ENCODE measurements at regions not wholly inside any gene's neighbourhood (a gene's known extent, or its start where the extent isn't known, plus 50 kb on each side); places are given as distances from the start of the nearest gene placed in this dataset.

DNA sequence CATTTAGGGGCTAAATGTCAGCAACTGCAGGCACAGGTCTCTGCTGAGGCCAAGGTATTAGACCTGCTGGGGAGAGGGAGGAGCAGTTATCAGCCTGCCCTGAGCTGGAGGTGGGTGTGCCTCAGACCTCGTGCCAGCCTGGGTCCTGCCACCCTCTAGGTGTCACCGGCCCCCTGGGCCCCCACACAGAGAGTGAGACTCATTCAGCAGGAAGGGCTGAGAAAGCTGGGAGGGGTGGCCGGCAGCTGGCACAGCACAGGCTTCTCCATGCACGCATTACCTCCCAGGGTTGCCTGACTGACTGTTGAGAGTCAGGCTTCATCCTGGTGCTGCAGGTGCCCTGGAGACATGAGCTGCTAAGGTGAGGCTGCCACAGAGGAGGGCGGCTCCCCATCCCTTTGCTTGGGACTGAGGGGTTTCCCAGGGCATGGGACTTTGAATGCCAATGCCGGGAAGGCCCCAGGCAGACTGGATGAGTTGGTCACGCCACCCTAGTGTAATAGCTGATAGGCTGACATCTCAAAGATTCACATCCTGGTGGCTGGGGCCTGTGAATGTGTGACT is 75.3 kb upstream of the C14orf180 start:
- no peak overlapping the region for H3K4me3 ChIP-seq (ENCODE audit: low read depth, low read length)
- TF ChIP-seq, protein P1, sequence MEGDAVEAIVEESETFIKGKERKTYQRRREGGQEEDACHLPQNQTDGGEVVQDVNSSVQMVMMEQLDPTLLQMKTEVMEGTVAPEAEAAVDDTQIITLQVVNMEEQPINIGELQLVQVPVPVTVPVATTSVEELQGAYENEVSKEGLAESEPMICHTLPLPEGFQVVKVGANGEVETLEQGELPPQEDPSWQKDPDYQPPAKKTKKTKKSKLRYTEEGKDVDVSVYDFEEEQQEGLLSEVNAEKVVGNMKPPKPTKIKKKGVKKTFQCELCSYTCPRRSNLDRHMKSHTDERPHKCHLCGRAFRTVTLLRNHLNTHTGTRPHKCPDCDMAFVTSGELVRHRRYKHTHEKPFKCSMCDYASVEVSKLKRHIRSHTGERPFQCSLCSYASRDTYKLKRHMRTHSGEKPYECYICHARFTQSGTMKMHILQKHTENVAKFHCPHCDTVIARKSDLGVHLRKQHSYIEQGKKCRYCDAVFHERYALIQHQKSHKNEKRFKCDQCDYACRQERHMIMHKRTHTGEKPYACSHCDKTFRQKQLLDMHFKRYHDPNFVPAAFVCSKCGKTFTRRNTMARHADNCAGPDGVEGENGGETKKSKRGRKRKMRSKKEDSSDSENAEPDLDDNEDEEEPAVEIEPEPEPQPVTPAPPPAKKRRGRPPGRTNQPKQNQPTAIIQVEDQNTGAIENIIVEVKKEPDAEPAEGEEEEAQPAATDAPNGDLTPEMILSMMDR (conservative IDR thresholded peaks at IDR 0.05; ENCODE audit: low read depth, low read length): no peak
- no peak for DNase-seq (ENCODE audit: low read depth)

DNA sequence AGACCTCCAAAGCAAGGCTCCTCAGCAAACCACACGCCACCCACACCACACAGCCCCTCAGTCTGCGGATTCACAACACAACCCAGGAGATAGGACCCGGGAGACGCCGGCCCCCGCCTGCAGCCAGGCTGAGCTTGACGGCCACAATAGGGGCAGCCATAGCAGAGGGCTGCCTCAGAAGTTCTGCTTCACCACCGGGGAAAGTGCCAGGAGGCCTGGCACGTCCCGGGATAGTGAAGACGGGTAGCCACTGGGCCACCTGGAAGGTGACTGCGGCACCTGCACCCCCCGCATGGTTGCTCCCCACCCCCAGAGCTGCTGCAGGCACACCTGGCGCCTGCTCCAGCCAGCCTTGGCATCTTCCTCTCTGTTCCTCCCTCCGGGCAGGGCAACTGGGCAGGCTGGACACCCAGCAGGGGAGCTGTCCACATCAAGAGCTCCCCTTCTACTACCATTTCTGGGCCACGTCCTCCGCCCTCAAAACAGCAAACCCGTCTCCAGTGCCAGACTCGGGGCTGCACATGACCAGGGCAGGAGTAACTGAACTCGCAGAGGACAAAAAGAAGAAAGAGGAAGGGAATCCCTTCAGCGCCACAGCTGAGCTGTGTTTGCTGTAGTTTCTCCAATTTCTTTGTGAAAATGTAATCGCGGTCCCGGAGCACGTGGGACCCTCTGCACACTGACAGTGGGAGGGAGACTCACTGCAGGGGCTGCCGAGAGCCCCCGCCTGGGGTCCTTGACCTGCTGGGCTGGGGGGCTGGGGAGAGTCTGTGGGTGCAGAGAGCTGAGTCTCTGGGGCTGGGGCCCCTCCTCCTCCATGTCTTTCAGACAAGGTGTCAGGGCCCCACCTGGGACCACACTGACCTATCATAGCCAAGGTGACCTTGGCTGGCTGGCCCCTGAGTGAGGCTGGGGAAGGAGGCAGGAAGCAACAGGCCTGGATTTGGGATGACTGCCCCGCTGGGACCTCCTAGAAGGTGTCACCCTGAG is 74.2 kb upstream of the C14orf180 start:
- TF ChIP-seq, protein P1 (conservative IDR thresholded peaks at IDR 0.05; ENCODE audit: low read depth, low read length): no peak
- H3K4me3 ChIP-seq (ENCODE audit: low read depth, low read length): no peak overlapping the region
- DNase-seq (ENCODE audit: low read depth): no peak

DNA sequence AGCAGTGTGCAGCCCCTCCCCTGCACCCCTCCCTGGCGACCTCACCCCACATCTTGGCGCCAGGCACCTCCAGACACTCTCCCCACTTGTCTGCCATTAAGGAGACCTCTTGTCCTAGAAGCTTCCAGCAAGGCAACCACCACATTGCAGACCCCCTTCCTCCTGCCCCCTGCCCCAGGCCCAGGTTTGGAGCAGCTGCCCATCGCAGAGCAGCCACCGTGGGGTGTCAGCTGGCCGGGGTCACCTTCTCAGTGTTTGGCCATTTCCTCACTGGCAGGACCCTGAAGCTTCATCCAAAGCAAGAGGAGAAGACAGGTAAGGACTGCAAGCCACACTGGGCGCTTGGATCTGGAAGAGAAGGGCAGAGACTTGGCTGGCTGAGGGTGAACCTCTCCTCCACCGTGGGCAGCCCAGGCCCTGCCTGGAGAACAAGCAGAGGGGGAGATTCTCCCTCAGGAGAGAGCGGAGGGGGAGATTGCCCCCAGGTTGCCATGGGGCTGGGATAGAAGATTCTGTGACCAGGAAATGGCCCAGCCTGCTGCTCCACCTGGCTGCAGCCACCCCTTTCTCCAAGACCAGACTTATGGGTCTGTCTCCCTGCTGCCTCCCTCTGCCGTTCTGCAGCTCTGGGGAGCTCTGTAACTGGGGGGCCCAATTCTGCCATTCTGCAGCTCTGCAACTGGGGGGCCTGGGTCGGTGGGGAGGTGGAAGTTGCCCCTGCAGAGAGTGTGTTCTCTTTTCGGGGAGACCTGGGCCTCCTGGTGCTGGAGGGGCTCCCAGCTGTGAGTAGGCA is 72.9 kb upstream of the C14orf180 start:
- TF ChIP-seq, protein P1 (conservative IDR thresholded peaks at IDR 0.05; ENCODE audit: low read depth, low read length): no peak
- DNase-seq (ENCODE audit: low read depth): no peak
- H3K4me3 ChIP-seq (ENCODE audit: low read depth, low read length): no peak overlapping the region

DNA sequence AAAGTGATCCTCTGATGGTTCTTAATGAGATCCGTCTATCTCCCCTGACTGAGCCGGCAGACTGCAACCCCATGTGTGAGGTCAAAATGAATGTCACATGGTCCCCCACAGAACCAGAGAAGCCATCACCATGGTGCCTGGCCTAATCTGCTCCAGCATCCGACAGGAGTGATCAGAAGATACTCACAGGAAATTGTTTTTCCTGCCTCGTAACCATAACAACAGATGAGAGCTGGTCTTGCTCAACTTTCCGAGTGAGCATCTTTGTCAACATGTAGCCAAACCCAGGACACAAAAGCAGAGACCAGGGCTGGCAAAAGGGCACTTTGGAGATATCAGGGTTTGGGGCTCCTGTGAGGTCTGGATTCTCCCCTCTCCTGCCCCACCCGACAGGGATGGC is 72.1 kb upstream of the C14orf180 start:
- no peak for DNase-seq (ENCODE audit: low read depth)
- TF ChIP-seq, protein P1 (conservative IDR thresholded peaks at IDR 0.05; ENCODE audit: low read depth, low read length): no peak
- H3K4me3 ChIP-seq (ENCODE audit: low read depth, low read length): no peak overlapping the region

DNA sequence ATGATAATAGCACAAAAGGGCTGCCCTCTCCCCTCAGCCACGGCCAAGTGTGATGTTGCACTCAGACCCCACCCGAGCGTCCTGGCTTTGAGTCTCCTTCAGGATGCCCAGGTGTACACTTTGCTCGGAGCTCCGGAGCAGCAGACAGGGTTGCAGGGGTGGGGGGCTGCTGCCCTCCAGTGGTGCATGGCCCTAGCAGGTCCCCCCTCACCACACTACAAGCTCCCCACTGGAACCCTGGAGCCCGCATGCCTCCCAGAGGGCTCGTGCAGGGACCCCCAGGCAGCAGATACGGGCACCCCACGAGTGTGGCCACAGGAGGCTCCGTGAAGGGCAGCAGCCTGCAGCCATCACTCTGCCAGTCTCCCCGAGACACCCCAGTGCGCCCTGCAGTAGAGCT is 69.9 kb upstream of the C14orf180 start:
- H3K4me3 ChIP-seq (ENCODE audit: low read depth, low read length): no peak overlapping the region
- no peak for DNase-seq (ENCODE audit: low read depth)
- TF ChIP-seq, protein P1 (conservative IDR thresholded peaks at IDR 0.05; ENCODE audit: low read depth, low read length): no peak

DNA sequence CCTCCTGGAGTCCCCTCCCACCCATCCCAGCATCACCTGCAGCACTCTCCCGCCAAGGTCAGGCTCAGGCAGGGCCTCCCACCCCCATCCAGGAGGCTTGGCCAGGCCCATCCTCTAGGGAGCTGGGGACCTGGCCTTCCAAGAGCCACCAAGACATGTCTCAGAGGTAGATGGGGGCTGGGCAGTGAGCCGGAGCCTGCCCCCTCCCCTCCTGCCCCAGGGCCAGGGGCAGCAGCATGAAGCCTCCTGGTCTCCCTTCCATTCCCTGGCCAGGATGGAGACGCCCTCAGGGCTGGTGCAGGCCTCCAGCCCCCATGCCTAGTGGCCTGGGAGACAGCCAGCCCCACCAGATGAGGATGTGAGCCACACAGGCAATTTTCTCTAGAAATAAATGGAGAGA is 69.3 kb upstream of the C14orf180 start:
- no peak overlapping the region for H3K4me3 ChIP-seq (ENCODE audit: low read depth, low read length)
- TF ChIP-seq, protein P1 (conservative IDR thresholded peaks at IDR 0.05; ENCODE audit: low read depth, low read length): no peak
- no peak for DNase-seq (ENCODE audit: low read depth)
